AG09309 (cell line): ENCODE measurements at regions not wholly inside any gene's neighbourhood (a gene's known extent, or its start where the extent isn't known, plus 50 kb on each side); places are given as distances from the start of the nearest gene placed in this dataset.

ENCODE experiments used
- DNase-seq: peaks from one replicate; pipeline ENCODE4 v3.0.0-alpha.2; 2010; ENCODE audit warnings: low read depth
- H3K4me3 ChIP-seq: 2 replicates; pipeline ENCODE4 v1.5.1; 2011; ENCODE audit warnings: mild to moderate bottlenecking, low read depth, low read length, moderate library complexity; ENCODE audit not compliant: control insufficient read depth
- CTCF ChIP-seq: IDR thresholded peaks from 2 replicates; pipeline ENCODE4 v1.5.1; 2011; ENCODE audit warnings: mild to moderate bottlenecking, low read depth, low read length, inconsistent platforms; ENCODE audit not compliant: insufficient read depth, control insufficient read depth; ENCODE audit errors: missing control alignments

DNA sequence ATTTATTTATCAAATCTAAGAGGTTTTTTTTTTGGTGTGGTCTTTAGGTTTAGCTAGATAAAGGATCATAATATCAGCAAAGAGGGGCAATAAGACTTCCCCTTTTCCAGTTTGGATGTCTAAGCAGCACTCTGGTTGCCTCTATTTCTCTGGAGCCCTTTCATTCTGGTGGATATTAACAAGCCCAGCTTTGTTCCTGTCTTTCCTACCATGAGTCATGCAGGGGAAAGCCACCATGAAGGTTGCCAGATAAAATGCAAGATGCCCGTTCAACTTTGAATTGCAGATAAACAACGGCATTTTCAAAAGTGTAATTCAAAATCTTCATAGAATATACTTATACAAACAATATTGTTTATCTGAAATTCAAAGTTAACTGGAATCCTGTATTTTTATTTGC is 143.6 kb downstream of the ADAMTS15 start:
- no peak for DNase-seq
- no peak for TF ChIP-seq CTCF
- no peak overlapping the region for H3K4me3 ChIP-seq

DNA sequence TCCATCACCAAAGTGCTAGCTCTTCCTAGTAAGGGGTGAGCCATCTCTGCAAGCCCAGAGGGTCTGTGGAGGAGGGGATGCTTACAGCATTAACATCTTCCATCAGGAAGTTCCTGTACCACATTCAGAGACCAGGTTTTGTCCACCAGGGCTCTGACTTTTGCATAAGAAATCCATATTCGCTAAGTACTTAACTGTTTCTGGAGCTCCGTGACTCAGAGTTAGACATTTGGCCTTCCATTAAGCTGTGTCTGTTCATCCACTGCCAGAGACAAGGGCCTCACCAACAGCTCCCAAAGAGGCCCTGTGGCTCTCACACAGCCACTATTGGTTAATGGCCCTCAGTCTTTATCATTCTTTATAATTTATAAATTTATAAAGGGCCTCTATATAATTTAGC is 144.6 kb downstream of the ADAMTS15 start:
- TF ChIP-seq CTCF = no peak
- no peak for DNase-seq
- H3K4me3 ChIP-seq = no peak overlapping the region

DNA sequence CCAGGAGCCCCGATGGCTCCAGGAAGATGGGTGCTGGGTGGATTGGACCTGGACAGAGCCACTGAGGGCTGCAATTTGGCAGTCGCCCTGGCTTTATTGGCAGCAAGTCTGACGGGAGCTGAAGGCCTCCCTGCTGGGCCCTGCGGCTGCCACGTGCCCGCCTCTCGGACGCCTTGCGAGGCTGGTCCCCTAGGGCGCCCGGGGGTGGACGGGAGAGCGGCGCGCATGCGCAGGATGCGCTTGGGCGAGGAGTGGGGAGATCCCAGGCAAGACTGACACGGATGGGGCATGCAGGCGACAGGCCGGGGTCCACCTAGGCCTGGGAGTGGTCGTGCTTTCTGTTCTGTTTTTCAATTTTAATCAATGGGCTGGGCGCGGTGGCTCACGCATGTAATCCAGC is 150.0 kb downstream of the ADAMTS15 start:
- no peak for TF ChIP-seq CTCF
- no peak for DNase-seq
- no peak overlapping the region for H3K4me3 ChIP-seq

GRCh38 chr11:130599073-130599654 is 150.7 kb downstream of the ADAMTS15 start:
- no peak overlapping the region for H3K4me3 ChIP-seq
- no peak for TF ChIP-seq CTCF
- no peak for DNase-seq

- DNase-seq = no peak
- no peak for TF ChIP-seq CTCF
- H3K4me3 ChIP-seq = no peak overlapping the region
These were observed 151.7 kb downstream of the ADAMTS15 start for GRCh38 chr11:130600139-130600538.

DNA sequence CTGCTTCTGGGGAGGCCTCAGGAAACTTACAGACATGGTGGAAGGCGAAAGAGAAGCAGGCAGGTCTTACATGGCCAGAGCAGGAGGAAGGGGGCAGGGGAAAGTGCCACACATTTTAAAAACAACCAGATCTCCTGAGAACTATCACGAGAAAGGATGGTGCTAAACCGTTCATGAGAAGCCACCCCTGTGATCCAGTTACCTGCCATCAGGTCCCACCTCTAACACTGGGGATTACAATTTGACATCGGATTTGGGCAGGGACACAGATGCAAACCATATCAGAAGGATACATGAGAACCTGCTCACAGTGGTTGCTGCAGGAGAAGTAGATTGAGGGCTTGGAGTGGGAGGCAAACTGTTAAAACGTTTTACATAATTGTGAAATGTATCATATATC is 152.2 kb downstream of the ADAMTS15 start:
- TF ChIP-seq CTCF = no peak
- no peak for DNase-seq
- H3K4me3 ChIP-seq = no peak overlapping the region

GRCh38 chr11:130601141-130601540 is 152.7 kb downstream of the ADAMTS15 start:
- no peak for TF ChIP-seq CTCF
- H3K4me3 ChIP-seq = no peak overlapping the region
- no peak for DNase-seq
